ENCODE measurements at regions not wholly inside any gene's neighbourhood (a gene's known extent, or its start where the extent isn't known, plus 50 kb on each side); places are given as distances from the start of the nearest gene placed in this dataset.

DNA sequence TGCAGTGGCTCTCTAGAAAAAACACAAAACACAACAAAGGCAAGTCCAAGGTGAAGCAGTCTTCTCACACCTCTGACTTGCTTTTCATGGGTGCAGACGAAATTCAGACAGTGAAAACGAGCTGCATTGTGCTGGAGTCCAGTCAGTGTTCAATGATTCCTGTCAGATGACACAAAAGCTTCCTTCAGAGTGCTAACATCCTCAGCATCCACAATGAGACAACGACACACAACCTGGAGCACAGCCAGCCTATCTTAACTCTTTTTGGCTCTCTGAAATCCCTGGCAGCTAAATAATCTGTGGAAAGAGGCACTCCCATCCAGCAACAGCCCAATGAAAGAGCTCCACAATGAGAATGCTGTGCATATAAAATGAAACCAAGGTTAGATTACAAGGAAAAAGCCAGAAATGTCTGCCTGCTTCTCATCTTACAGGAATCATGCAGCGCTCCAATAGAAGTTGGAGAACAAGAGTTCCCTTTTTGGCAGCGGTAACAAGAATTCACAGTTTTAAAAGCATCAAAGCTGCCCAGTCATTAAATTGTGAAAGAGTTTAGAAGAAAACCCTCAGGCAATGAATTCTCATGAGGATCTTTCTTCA lies 659.8 kb upstream of the TSPY4 start:
- dilution Hi-C loops (cut with MboI; ENCODE audit: extremely low pct_ligation_motif_present, low sequenced_read_pairs) (no loop called here), intact Hi-C loops (cut with micrococcal nuclease) (no loop called here)
- no peak for FAIRE-seq
- H3K9me3 ChIP-seq (replicated peaks; ENCODE audit: control insufficient read depth, insufficient read depth, low read length): no peaks in the 10 kb centered on the region
- no peaks in the 10 kb centered on the region for H4K20me1 ChIP-seq (replicated peaks; ENCODE audit: control insufficient read depth, extremely low read depth, insufficient read depth, low read length)
- POLR2A ChIA-PET: no interaction called here
- no peak overlapping the region for H2AFZ ChIP-seq (ENCODE audit: low read depth, low read length)
- no peak overlapping the region for H3K4me3 ChIP-seq (replicated peaks in 1 of 3; ENCODE audit: insufficient read depth in 1 of 3, low read depth in 1 of 3, low read length in 3 of 3)
- TF ChIP-seq POLR2A (IDR thresholded peaks at IDR 0.05; ENCODE audit: low read depth, low read length): no peak
- no peak for TF ChIP-seq EZH2 (IDR thresholded peaks at IDR 0.05; ENCODE audit: borderline replicate concordance, low read depth, low read length, severe bottlenecking)
- no peak for TF ChIP-seq JUN (IDR thresholded peaks at IDR 0.05; ENCODE audit: borderline replicate concordance, insufficient read depth, insufficient read length, low read depth)
- TF ChIP-seq, protein P1, sequence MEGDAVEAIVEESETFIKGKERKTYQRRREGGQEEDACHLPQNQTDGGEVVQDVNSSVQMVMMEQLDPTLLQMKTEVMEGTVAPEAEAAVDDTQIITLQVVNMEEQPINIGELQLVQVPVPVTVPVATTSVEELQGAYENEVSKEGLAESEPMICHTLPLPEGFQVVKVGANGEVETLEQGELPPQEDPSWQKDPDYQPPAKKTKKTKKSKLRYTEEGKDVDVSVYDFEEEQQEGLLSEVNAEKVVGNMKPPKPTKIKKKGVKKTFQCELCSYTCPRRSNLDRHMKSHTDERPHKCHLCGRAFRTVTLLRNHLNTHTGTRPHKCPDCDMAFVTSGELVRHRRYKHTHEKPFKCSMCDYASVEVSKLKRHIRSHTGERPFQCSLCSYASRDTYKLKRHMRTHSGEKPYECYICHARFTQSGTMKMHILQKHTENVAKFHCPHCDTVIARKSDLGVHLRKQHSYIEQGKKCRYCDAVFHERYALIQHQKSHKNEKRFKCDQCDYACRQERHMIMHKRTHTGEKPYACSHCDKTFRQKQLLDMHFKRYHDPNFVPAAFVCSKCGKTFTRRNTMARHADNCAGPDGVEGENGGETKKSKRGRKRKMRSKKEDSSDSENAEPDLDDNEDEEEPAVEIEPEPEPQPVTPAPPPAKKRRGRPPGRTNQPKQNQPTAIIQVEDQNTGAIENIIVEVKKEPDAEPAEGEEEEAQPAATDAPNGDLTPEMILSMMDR (IDR thresholded peaks at IDR 0.05; ENCODE audit: extremely low read depth in 1 of 2, insufficient read depth in 1 of 2, low read depth in 1 of 2, low read length in 2 of 2): no peak
- TF ChIP-seq GATA2 (IDR thresholded peaks at IDR 0.05; ENCODE audit: insufficient read depth, insufficient read length, low read depth, low read length): no peak
- TF ChIP-seq FOS (IDR thresholded peaks at IDR 0.05; ENCODE audit: borderline replicate concordance, insufficient read depth, low read length): no peak
- no peak for TF ChIP-seq POLR2AphosphoS5 (IDR thresholded peaks at IDR 0.05; ENCODE audit: insufficient read depth, low read depth, low read length)
- TF ChIP-seq, protein P2, sequence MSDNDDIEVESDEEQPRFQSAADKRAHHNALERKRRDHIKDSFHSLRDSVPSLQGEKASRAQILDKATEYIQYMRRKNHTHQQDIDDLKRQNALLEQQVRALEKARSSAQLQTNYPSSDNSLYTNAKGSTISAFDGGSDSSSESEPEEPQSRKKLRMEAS (IDR thresholded peaks at IDR 0.05; ENCODE audit: insufficient read depth, insufficient read length): no peak
- no peak for TF ChIP-seq MYC (IDR thresholded peaks at IDR 0.05; ENCODE audit: low read depth, low read length)
- no peaks in the 10 kb centered on the region for H3K79me2 ChIP-seq (ENCODE audit: control insufficient read depth, insufficient read depth, low read length)
- H3K9me1 ChIP-seq (replicated peaks; ENCODE audit: control insufficient read depth, extremely low read depth, insufficient read depth, low read length): no peaks in the 10 kb centered on the region
- H3K36me3 ChIP-seq (ENCODE audit: control insufficient read depth in 2 of 2, extremely low read depth in 1 of 2, insufficient read depth in 2 of 2, low read length in 2 of 2): no peaks in the 10 kb centered on the region
- no peak overlapping the region for H3K4me2 ChIP-seq (ENCODE audit: insufficient read depth, low read length)
- H3K27me3 ChIP-seq (ENCODE audit: control insufficient read depth in 2 of 2, insufficient read depth in 2 of 2, low read length in 2 of 2): no peaks in the 10 kb centered on the region
- no peak for DNase-seq (ENCODE audit: low read depth, low spot score)
- BruUV-seq (replicated peaks): no TSS peak
- no peak overlapping the region for H3K27ac ChIP-seq (ENCODE audit: insufficient read depth, low read depth, low read length)
- H3K4me1 ChIP-seq (ENCODE audit: control insufficient read depth, extremely low read depth, insufficient read depth, low read length): no peaks in the 10 kb centered on the region
- CTCF ChIA-PET: no interaction called here
- no peak overlapping the region for H3K9ac ChIP-seq (replicated peaks; ENCODE audit: extremely low read depth, insufficient read depth, low read length)

Data from endothelial cell of umbilical vein (primary cell).